HEK293 (cell line): ENCODE measurements at regions not wholly inside any gene's neighbourhood (a gene's known extent, or its start where the extent isn't known, plus 50 kb on each side); places are given as distances from the start of the nearest gene placed in this dataset.
A peak's percentile ranks its signal among the peaks of the same experiment; 100 is the strongest.

Source experiments
- BCL11A ChIP-seq: fragments of 450-650 bp; formaldehyde crosslinking; IDR thresholded peaks from 2 replicates; pipeline ENCODE4 v1.5.1; 2016; ENCODE audit warnings: low read depth, missing biosample characterization, missing genetic modification characterization
- EGR2 ChIP-seq: fragments of 450-650 bp; formaldehyde crosslinking; IDR thresholded peaks from 2 replicates; pipeline ENCODE4 v1.5.1; 2016; ENCODE audit warnings: low read depth, missing biosample characterization, missing genetic modification characterization
- GLIS1 ChIP-seq: fragments of 450-650 bp; formaldehyde crosslinking; IDR thresholded peaks from 2 replicates; pipeline ENCODE4 v1.5.1; 2016; ENCODE audit warnings: missing biosample characterization, missing genetic modification characterization
- KLF8 ChIP-seq: fragments of 450-650 bp; formaldehyde crosslinking; IDR thresholded peaks from 2 replicates; pipeline ENCODE4 v1.5.1; 2016; ENCODE audit warnings: missing biosample characterization, missing genetic modification characterization
- MZF1 ChIP-seq: fragments of 450-650 bp; formaldehyde crosslinking; IDR thresholded peaks from 2 replicates; pipeline ENCODE4 v1.5.1; 2017; ENCODE audit warnings: missing biosample characterization, missing genetic modification characterization, borderline replicate concordance
- RBAK ChIP-seq: fragments of 450-650 bp; formaldehyde crosslinking; IDR thresholded peaks from 2 replicates; pipeline ENCODE4 v1.5.1; 2016; ENCODE audit warnings: missing biosample characterization, missing genetic modification characterization
- REPIN1 ChIP-seq: fragments of 450-650 bp; formaldehyde crosslinking; IDR thresholded peaks from 2 replicates; pipeline ENCODE4 v1.5.1; 2017; ENCODE audit warnings: missing biosample characterization, missing genetic modification characterization, low read depth
- YY2 ChIP-seq: fragments of 450-650 bp; formaldehyde crosslinking; IDR thresholded peaks from 2 replicates; pipeline ENCODE4 v1.5.1; 2016; ENCODE audit warnings: missing biosample characterization, missing genetic modification characterization
- ZBTB11 ChIP-seq: fragments of 450-650 bp; formaldehyde crosslinking; conservative IDR thresholded peaks from 2 replicates; pipeline ENCODE4 v1.5.1; 2016; ENCODE audit warnings: low read depth, missing biosample characterization, missing genetic modification characterization
- ZBTB7A ChIP-seq: fragments of 450-650 bp; formaldehyde crosslinking; IDR thresholded peaks from 2 replicates; pipeline ENCODE4 v1.5.1; 2016; ENCODE audit warnings: low read depth, missing biosample characterization, missing genetic modification characterization
- ZNF2 ChIP-seq: fragments of 450-650 bp; formaldehyde crosslinking; IDR thresholded peaks from 2 replicates; pipeline ENCODE4 v1.5.1; 2016; ENCODE audit warnings: missing biosample characterization, missing genetic modification characterization
- ZNF202 ChIP-seq: fragments of 450-650 bp; formaldehyde crosslinking; IDR thresholded peaks from 2 replicates; pipeline ENCODE4 v1.5.1; 2016; ENCODE audit warnings: missing biosample characterization, missing genetic modification characterization, borderline replicate concordance
- ZNF211 ChIP-seq: fragments of 450-650 bp; formaldehyde crosslinking; IDR thresholded peaks from 2 replicates; pipeline ENCODE4 v1.5.1; 2016; ENCODE audit warnings: low read depth, missing biosample characterization, missing genetic modification characterization
- ZNF24 ChIP-seq: fragments of 450-650 bp; formaldehyde crosslinking; IDR thresholded peaks from 2 replicates; pipeline ENCODE4 v1.5.1; 2016; ENCODE audit warnings: missing biosample characterization, missing genetic modification characterization
- ZNF274 ChIP-seq, 2 experiments: fragments of 200-500 bp in 1 of 2; fragments of 450-650 bp in 1 of 2; sonication (Bioruptor generic) in 1 of 2; formaldehyde crosslinking in 1 of 2; IDR thresholded peaks; 2 replicates each; pipeline versions ENCODE4 v1.5.1 to v1.6.1; 2014 to 2016; ENCODE audit warnings: borderline replicate concordance in 1 of 2, inconsistent platforms in 1 of 2, low read length in 1 of 2, missing biosample characterization in 1 of 2, missing genetic modification characterization in 1 of 2
- ZNF335 ChIP-seq: fragments of 450-650 bp; formaldehyde crosslinking; conservative IDR thresholded peaks from 2 replicates; pipeline ENCODE4 v1.5.1; 2016; ENCODE audit warnings: missing biosample characterization, missing genetic modification characterization
- ZNF354C ChIP-seq: fragments of 450-650 bp; formaldehyde crosslinking; IDR thresholded peaks from 2 replicates; pipeline ENCODE4 v1.5.1; 2016; ENCODE audit warnings: missing biosample characterization, missing genetic modification characterization, low read depth, borderline replicate concordance
- ZNF391 ChIP-seq: fragments of 450-650 bp; formaldehyde crosslinking; IDR thresholded peaks from 2 replicates; pipeline ENCODE4 v1.5.1; 2016; ENCODE audit warnings: low read depth, missing biosample characterization, missing genetic modification characterization, borderline replicate concordance
- ZNF404 ChIP-seq: fragments of 450-650 bp; formaldehyde crosslinking; IDR thresholded peaks from 2 replicates; pipeline ENCODE4 v1.5.1; 2017; ENCODE audit warnings: missing biosample characterization, missing genetic modification characterization
- ZNF423 ChIP-seq: fragments of 450-650 bp; formaldehyde crosslinking; IDR thresholded peaks from 2 replicates; pipeline ENCODE4 v1.5.1; 2016; ENCODE audit warnings: missing biosample characterization, missing genetic modification characterization
- ZNF426 ChIP-seq: fragments of 450-650 bp; formaldehyde crosslinking; IDR thresholded peaks from 2 replicates; pipeline ENCODE4 v1.5.1; 2017; ENCODE audit warnings: missing biosample characterization, missing genetic modification characterization, mild to moderate bottlenecking, inconsistent platforms, moderate library complexity
- ZNF510 ChIP-seq: fragments of 450-650 bp; formaldehyde crosslinking; IDR thresholded peaks from 2 replicates; pipeline ENCODE4 v1.5.1; 2018; ENCODE audit warnings: mild to moderate bottlenecking, missing genetic modification characterization, missing biosample characterization; ENCODE audit not compliant: insufficient replicate concordance
- ZNF514 ChIP-seq: fragments of 450-650 bp; formaldehyde crosslinking; IDR thresholded peaks from 2 replicates; pipeline ENCODE4 v1.5.1; 2016; ENCODE audit warnings: missing biosample characterization, missing genetic modification characterization
- ZNF521 ChIP-seq: fragments of 450-650 bp; formaldehyde crosslinking; IDR thresholded peaks from 2 replicates; pipeline ENCODE4 v1.5.1; 2017; ENCODE audit warnings: missing biosample characterization, mild to moderate bottlenecking, missing genetic modification characterization
- ZNF555 ChIP-seq: fragments of 450-650 bp; formaldehyde crosslinking; conservative IDR thresholded peaks from 2 replicates; pipeline ENCODE4 v1.5.1; 2017; ENCODE audit warnings: missing biosample characterization, mild to moderate bottlenecking, missing genetic modification characterization, inconsistent platforms
- ZNF571 ChIP-seq: fragments of 450-650 bp; formaldehyde crosslinking; IDR thresholded peaks from 2 replicates; pipeline ENCODE4 v1.5.0; 2017; ENCODE audit warnings: missing biosample characterization, missing genetic modification characterization
- ZNF621 ChIP-seq: fragments of 450-650 bp; formaldehyde crosslinking; IDR thresholded peaks from 2 replicates; pipeline ENCODE4 v1.5.1; 2017; ENCODE audit warnings: missing biosample characterization, missing genetic modification characterization
- ZNF660 ChIP-seq: fragments of 450-650 bp; IDR thresholded peaks from 2 replicates; pipeline ENCODE4 v1.5.1; 2018; ENCODE audit warnings: missing biosample characterization, mild to moderate bottlenecking, missing genetic modification characterization
- ZNF747 ChIP-seq: fragments of 450-650 bp; formaldehyde crosslinking; IDR thresholded peaks from 2 replicates; pipeline ENCODE4 v1.5.1; 2016; ENCODE audit warnings: missing biosample characterization, missing genetic modification characterization
- ZNF776 ChIP-seq: fragments of 450-650 bp; formaldehyde crosslinking; IDR thresholded peaks from 2 replicates; pipeline ENCODE4 v1.5.0; 2017; ENCODE audit warnings: missing biosample characterization, missing genetic modification characterization, borderline replicate concordance
- ZNF792 ChIP-seq: fragments of 450-650 bp; formaldehyde crosslinking; IDR thresholded peaks from 2 replicates; pipeline ENCODE4 v1.5.1; 2016; ENCODE audit warnings: missing biosample characterization, missing genetic modification characterization
- TF ChIP-seq, protein P1 (sequence below): fragments of 450-650 bp; IDR thresholded peaks from 2 replicates; pipeline ENCODE4 v1.5.1; 2018; ENCODE audit warnings: missing biosample characterization, missing genetic modification characterization
- TF ChIP-seq, protein P2 (sequence below): fragments of 450-650 bp; formaldehyde crosslinking; IDR thresholded peaks from 2 replicates; pipeline ENCODE4 v1.5.1; 2016; ENCODE audit warnings: missing biosample characterization, missing genetic modification characterization
- TF ChIP-seq, protein P3 (sequence below): fragments of 450-650 bp; formaldehyde crosslinking; IDR thresholded peaks from 2 replicates; pipeline ENCODE4 v1.5.1; 2017; ENCODE audit warnings: missing biosample characterization, missing genetic modification characterization

DNA sequence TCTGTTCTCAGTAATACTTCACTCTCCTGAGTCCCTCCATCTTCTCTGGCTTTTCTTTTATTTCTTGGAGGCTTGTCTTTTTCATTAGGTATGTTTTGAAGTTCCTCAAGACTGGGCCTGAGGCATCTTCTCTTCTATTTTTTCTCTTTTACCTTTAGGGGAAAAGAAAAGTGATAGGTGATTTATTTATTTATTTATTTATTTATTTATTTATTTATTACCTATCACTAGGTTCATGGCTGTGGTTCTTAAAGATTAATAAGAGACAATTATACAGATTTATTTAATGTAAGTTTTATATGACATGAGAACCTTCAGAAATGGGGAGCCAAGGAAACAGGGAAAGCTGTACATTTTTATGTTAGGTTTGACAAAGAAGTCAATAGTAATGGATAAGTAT lies 330.3 kb upstream of the RBMS3 start (continued):
- TF ChIP-seq ZNF660 (tag by site-specific recombination) (no peak), ZBTB11 (peak; percentile 60), ZNF510 (tag by site-specific recombination) (peak; percentile 64), ZNF426 (tag by site-specific recombination) (peak; percentile 74), ZNF555 (tag by site-specific recombination) (peak; percentile 67), ZNF202 (no peak), MZF1 (tag by site-specific recombination) (no peak), ZNF571 (tag by site-specific recombination) (no peak), ZBTB7A (tag by site-specific recombination) (no peak), GLIS1 (tag by site-specific recombination) (no peak), ZNF404 (tag by site-specific recombination) (0 out of 2 replicates have a peak, but pooled peaks have one; percentile 50), BCL11A (no peak), REPIN1 (tag by site-specific recombination) (no peak), ZNF391 (no peak), EGR2 (tag by site-specific recombination) (no peak), ZNF423 (tag by site-specific recombination) (no peak), ZNF211 (tag by site-specific recombination) (no peak), KLF8 (tag by site-specific recombination) (no peak), ZNF24 (tag by site-specific recombination) (no peak), ZNF521 (tag by site-specific recombination) (no peak), ZNF354C (no peak), ZNF776 (tag by site-specific recombination) (no peak), ZNF747 (tag by site-specific recombination) (no peak), ZNF621 (tag by site-specific recombination) (no peak), ZNF335 (tag by site-specific recombination) (no peak), YY2 (tag by site-specific recombination) (no peak), RBAK (tag by site-specific recombination) (no peak), ZNF2 (tag by site-specific recombination) (no peak), ZNF274 (IDR thresholded peaks at IDR 0.05; ENCODE audit: low read length) (no peak), ZNF274 (tag by site-specific recombination; IDR thresholded peaks at IDR 0.05; ENCODE audit: borderline replicate concordance) (no peak), ZNF514 (no peak), ZNF792 (tag by site-specific recombination) (no peak)
- TF ChIP-seq, protein P1, sequence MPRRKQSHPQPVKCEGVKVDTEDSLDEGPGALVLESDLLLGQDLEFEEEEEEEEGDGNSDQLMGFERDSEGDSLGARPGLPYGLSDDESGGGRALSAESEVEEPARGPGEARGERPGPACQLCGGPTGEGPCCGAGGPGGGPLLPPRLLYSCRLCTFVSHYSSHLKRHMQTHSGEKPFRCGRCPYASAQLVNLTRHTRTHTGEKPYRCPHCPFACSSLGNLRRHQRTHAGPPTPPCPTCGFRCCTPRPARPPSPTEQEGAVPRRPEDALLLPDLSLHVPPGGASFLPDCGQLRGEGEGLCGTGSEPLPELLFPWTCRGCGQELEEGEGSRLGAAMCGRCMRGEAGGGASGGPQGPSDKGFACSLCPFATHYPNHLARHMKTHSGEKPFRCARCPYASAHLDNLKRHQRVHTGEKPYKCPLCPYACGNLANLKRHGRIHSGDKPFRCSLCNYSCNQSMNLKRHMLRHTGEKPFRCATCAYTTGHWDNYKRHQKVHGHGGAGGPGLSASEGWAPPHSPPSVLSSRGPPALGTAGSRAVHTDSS, result no peak
- TF ChIP-seq, protein P2, sequence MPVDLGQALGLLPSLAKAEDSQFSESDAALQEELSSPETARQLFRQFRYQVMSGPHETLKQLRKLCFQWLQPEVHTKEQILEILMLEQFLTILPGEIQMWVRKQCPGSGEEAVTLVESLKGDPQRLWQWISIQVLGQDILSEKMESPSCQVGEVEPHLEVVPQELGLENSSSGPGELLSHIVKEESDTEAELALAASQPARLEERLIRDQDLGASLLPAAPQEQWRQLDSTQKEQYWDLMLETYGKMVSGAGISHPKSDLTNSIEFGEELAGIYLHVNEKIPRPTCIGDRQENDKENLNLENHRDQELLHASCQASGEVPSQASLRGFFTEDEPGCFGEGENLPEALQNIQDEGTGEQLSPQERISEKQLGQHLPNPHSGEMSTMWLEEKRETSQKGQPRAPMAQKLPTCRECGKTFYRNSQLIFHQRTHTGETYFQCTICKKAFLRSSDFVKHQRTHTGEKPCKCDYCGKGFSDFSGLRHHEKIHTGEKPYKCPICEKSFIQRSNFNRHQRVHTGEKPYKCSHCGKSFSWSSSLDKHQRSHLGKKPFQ, result no peak
- TF ChIP-seq, protein P3, sequence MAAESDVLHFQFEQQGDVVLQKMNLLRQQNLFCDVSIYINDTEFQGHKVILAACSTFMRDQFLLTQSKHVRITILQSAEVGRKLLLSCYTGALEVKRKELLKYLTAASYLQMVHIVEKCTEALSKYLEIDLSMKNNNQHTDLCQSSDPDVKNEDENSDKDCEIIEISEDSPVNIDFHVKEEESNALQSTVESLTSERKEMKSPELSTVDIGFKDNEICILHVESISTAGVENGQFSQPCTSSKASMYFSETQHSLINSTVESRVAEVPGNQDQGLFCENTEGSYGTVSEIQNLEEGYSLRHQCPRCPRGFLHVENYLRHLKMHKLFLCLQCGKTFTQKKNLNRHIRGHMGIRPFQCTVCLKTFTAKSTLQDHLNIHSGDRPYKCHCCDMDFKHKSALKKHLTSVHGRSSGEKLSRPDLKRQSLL (tag by site-specific recombination), result no peak
